ENCODE measurements at regions not wholly inside any gene's neighbourhood (a gene's known extent, or its start where the extent isn't known, plus 50 kb on each side); places are given as distances from the start of the nearest gene placed in this dataset.

DNA sequence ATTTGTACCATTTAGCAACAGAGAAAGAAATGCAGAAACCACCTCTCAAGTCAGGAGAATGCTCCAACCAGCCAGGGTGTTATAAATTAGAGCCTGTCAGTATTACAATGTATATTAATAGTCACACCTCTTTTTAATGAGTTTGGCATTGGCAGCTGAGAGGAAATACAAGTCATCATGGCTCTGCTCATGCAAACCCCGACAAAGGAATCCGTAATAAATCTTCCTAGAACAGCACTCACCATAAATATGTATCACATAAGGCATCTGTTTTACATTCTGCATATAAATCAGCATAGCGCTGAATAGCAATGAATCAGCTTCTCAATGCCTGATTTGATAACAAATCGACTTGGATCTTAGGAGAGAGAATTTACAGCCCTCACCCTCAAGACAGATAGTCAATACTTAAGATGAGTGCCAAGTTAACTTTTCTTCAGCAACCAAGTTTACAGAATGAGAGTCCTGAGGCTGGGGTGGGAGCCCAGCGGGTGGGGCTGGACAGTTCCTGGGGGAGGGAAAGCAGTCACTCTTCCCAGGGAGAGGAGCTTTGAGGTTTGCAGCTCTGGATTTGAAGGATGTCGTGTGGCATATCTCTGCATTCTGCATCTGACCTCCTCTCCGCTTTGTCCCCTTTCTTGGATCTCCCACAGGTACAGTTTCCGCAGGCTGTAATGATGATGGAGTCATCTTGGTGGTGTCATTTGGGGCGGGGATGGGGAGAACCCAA lies 1034.4 kb upstream of the NR2F2 start:
- TF ChIP-seq, protein P1, sequence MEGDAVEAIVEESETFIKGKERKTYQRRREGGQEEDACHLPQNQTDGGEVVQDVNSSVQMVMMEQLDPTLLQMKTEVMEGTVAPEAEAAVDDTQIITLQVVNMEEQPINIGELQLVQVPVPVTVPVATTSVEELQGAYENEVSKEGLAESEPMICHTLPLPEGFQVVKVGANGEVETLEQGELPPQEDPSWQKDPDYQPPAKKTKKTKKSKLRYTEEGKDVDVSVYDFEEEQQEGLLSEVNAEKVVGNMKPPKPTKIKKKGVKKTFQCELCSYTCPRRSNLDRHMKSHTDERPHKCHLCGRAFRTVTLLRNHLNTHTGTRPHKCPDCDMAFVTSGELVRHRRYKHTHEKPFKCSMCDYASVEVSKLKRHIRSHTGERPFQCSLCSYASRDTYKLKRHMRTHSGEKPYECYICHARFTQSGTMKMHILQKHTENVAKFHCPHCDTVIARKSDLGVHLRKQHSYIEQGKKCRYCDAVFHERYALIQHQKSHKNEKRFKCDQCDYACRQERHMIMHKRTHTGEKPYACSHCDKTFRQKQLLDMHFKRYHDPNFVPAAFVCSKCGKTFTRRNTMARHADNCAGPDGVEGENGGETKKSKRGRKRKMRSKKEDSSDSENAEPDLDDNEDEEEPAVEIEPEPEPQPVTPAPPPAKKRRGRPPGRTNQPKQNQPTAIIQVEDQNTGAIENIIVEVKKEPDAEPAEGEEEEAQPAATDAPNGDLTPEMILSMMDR (IDR thresholded peaks at IDR 0.05; ENCODE audit: borderline replicate concordance, extremely low read depth, low read length, poor library complexity, severe bottlenecking) = no peak
- TF ChIP-seq EZH2 (IDR thresholded peaks at IDR 0.05; ENCODE audit: borderline replicate concordance, low read depth, low read length, severe bottlenecking) = no peak
